ACC112 (cell line): ENCODE measurements at regions not wholly inside any gene's neighbourhood (a gene's known extent, or its start where the extent isn't known, plus 50 kb on each side); places are given as distances from the start of the nearest gene placed in this dataset.

Experiments used
- H2AFZ ChIP-seq: fragments of 200-600 bp; sonication (generic); one replicate; pipeline ENCODE4 v1.6.0; 2017; ENCODE audit warnings: antibody characterized with exemption, low read length; ENCODE audit not compliant: unreplicated experiment
- H3K27ac ChIP-seq: fragments of 200-600 bp; sonication (generic); 2 replicates; pipeline ENCODE4 v1.5.1; 2014; ENCODE audit warnings: low read depth, mild to moderate bottlenecking, antibody characterized with exemption, low read length, moderate library complexity
- H3K27me3 ChIP-seq: fragments of 200-600 bp; sonication (generic); 2 replicates; pipeline ENCODE4 v1.6.1; 2014; ENCODE audit warnings: mild to moderate bottlenecking, antibody characterized with exemption, low read length, moderate library complexity, mixed read lengths; ENCODE audit not compliant: insufficient read depth
- H3K36me3 ChIP-seq: fragments of 200-600 bp; sonication (generic); 2 replicates; pipeline ENCODE4 v1.6.1; 2016; ENCODE audit warnings: mild to moderate bottlenecking, antibody characterized with exemption, low read length, moderate library complexity, mixed read lengths; ENCODE audit not compliant: insufficient read depth
- H3K4me1 ChIP-seq: fragments of 200-600 bp; sonication (generic); one replicate; pipeline ENCODE4 v1.6.1; 2016; ENCODE audit warnings: low read length, mixed read lengths; ENCODE audit not compliant: insufficient read depth, unreplicated experiment, control insufficient read depth
- H3K4me3 ChIP-seq: fragments of 200-600 bp; sonication (generic); 2 replicates; pipeline ENCODE4 v1.5.1; 2014; ENCODE audit warnings: mild to moderate bottlenecking, low read depth, low read length
- H3K79me2 ChIP-seq: fragments of 200-600 bp; sonication (generic); one replicate; pipeline ENCODE4 v1.6.0; 2016; ENCODE audit warnings: low read length; ENCODE audit not compliant: control insufficient read depth, unreplicated experiment, insufficient read depth

DNA sequence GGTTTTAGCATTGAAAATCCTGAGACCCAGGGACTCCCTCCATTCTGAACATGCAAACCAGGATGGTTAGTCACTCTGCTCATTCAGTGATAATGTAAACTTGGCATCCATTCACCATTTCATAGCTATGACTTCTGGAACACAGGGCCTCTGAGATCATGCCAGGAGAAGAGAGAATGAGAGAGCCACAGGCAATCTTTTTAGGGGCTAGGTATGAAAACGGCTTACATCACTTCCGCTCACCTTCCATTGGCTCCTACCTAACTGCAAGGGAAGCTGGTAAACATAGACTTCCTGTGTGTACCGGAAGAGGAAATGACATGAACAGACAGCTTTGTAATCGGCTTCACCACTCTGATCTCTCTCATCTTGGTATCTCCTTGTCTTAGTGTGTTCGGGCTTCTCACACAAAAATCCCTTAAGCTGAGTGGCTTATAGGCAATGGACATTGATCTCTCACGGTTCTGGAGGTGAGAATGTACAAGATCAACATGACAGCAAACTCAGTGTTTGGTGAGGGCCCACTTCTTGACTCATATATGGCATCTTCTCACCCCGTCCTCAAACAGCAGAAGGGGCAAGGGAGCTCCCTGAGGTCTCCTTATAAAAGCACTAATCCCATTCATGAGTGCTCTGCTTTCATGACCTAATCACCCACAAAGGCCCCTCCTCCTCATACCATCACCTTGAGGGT, 465.9 kb upstream of the TBX3 start:
- Histone ChIP-seq H3K27ac (peak overlapping the region; percentile 11; the same call in 1 of the 2 replicates), H3K79me2 (no peaks in the 10 kb centered on the region), H3K4me1 (no peaks in the 10 kb centered on the region), H3K36me3 (no peaks in the 10 kb centered on the region), H3K27me3 (no peaks in the 10 kb centered on the region), H3K4me3 (no peak overlapping the region), H2AFZ (no peak overlapping the region)

DNA sequence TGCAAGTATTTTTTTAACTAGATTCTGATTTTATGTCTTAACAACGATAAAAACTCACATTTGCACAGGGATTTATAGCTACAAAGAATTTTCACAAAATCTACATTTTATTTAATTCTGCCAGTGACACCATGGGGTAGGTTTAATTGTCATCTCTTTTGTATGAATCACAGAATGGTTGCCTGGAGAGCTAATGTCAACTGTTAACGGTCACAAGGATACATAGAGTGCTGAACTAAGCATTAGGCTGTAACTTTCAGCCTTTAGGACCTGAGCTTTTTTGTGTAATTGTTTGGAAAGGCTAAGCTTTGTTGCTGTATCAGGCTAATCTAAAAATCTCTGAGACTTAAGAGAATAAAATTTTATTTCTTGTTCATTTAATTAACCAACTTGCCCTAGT, 465.3 kb upstream of the TBX3 start:
- Histone ChIP-seq H3K27ac (peak overlapping the region; percentile 11; the same call in 1 of the 2 replicates), H3K79me2 (no peaks in the 10 kb centered on the region), H3K36me3 (no peaks in the 10 kb centered on the region), H2AFZ (no peak overlapping the region), H3K27me3 (no peaks in the 10 kb centered on the region), H3K4me3 (no peak overlapping the region), H3K4me1 (no peaks in the 10 kb centered on the region)

DNA sequence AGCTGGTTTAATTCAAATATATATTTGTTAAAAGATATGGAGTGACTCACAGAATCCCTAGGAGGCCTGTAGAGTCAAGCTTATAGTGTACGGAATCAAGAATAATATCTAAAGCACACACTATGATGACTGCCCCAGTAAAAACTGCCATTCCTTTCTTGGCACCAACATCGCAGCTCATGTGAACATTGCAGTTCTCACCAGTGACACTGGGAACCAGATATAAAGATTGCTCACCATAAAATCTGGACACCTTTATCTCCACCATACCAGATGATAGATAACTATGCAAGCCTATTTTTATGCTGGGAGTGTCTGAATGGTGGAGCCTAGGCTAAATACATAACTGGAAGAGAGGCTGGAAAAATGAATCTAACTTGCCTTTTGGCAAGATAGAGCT, 463.9 kb upstream of the TBX3 start:
- no peaks in the 10 kb centered on the region for H3K36me3 ChIP-seq
- no peak overlapping the region for H3K4me3 ChIP-seq
- H2AFZ ChIP-seq, result no peak overlapping the region
- H3K79me2 ChIP-seq, result no peaks in the 10 kb centered on the region
- H3K27me3 ChIP-seq, result no peaks in the 10 kb centered on the region
- H3K4me1 ChIP-seq, result no peaks in the 10 kb centered on the region
- H3K27ac ChIP-seq, result no peak overlapping the region

DNA sequence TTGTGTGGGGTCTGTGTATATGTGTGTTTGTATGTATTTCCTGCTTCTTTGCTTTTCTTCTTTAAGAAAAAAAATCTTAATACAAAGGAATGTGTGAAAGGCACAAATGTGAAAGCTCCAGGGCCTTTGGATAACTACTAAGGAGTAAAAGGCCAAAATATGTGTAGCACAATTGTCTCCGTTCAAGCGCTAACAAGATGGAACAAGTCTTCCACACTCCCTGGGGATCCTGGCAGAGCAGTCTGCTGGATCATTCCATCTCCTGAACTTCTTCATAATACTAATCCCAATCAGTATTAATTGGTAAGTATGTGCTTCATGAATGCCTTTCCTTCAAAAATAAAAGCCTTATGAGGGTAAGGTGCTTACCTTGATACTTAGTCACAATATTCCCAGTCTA, 462.5 kb upstream of the TBX3 start:
- no peaks in the 10 kb centered on the region for H3K27me3 ChIP-seq

DNA sequence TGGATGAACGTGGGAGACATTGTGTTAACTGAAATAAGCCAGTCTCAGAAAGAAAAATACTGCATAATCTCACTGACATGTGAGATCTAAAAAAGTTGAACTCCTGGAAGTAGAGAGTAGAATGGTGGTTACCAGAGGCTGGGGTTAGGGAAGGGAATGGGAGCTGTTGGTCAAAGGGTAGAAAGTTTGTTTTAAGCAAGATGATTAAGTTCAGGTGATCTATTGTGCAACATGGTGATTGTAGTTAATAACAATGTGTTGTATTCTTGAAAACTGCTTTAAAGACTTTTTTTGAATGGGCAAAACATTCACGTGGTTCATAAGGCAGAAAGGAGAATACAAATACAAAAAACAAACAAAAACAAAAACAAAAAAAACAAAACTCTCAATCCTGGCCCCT, 460.4 kb upstream of the TBX3 start:
- Histone ChIP-seq H3K27me3 (no peaks in the 10 kb centered on the region), H2AFZ (no peak overlapping the region), H3K79me2 (no peaks in the 10 kb centered on the region), H3K27ac (no peak overlapping the region), H3K4me1 (no peaks in the 10 kb centered on the region), H3K36me3 (no peaks in the 10 kb centered on the region), H3K4me3 (no peak overlapping the region)

More for the DNA sequence above, 462.5 kb upstream of the TBX3 start:
- H3K79me2 ChIP-seq, result no peaks in the 10 kb centered on the region
- no peaks in the 10 kb centered on the region for H3K4me1 ChIP-seq
- no peak overlapping the region for H3K27ac ChIP-seq
- no peak overlapping the region for H2AFZ ChIP-seq
- no peaks in the 10 kb centered on the region for H3K36me3 ChIP-seq
- H3K4me3 ChIP-seq, result no peak overlapping the region

DNA sequence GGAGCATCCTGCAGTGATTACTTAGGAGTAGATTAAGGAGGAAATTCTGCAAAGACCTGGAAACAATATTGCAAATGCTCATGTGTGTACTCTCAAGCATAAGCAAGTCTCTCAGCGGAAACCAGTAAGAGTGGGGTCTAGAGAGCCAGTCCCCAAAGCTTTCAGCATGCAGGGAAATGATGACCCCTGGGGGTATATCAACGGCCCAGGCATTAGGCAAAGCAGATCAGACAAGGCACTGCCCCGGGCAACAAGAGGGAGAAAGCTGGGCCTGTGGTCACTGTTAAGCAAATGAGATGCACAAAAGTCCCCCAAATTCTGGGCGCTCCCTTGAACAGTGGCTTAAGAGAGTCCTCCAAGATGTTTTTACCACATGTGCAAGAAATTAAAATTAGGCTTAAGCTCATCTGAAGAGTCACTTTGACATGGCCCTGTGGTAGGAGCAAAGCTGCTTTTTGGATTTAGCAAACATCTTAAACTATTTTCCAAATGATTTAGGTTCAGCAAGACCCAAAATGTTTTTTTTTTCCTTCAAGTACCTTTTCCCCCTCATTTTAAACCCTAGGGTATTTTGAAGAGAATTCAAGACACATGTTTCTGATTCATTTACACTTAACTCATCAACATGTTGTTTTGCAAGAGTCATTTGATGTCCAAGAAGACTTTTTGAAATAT, 457.1 kb upstream of the TBX3 start:
- Histone ChIP-seq H3K79me2 (no peaks in the 10 kb centered on the region), H3K27ac (no peak overlapping the region), H3K4me3 (no peak overlapping the region), H3K27me3 (no peaks in the 10 kb centered on the region), H3K36me3 (no peaks in the 10 kb centered on the region), H2AFZ (no peak overlapping the region), H3K4me1 (no peaks in the 10 kb centered on the region)

DNA sequence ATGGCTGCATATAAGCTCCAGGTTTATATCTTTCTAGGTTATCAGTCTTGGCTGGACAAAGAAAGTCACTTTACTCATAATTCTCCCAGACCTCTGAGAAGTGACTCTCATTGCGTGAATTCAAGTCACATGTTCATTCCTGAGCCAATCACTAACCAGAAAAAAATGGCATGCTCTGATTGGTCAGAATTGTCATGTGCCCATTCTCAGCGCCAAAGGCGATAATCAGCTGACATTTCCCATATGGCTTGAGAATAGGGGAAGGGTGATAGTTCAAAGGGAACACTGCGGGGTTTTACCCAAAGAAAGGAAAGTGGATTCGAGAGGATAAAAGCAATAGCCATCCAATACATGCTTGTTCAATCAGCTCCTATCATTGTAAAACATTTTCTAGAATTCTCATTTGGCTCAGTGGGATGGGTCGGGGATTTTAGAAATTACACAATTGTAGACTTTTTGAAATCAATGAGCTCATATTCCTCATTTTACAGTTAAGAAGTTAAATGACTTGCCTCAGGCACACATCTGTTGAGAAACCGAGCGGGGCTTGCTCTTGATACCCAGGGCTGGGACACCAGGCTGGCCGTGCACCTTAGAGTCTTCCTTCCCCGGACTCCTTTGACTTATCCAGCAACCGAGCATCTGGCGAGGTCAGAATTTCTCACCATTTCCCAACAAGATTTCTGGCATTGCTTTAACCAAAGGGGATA, 454.0 kb upstream of the TBX3 start:
- Histone ChIP-seq H2AFZ (no peak overlapping the region), H3K27me3 (no peaks in the 10 kb centered on the region), H3K4me1 (no peaks in the 10 kb centered on the region), H3K4me3 (no peak overlapping the region), H3K27ac (no peak overlapping the region), H3K36me3 (no peaks in the 10 kb centered on the region), H3K79me2 (no peaks in the 10 kb centered on the region)

DNA sequence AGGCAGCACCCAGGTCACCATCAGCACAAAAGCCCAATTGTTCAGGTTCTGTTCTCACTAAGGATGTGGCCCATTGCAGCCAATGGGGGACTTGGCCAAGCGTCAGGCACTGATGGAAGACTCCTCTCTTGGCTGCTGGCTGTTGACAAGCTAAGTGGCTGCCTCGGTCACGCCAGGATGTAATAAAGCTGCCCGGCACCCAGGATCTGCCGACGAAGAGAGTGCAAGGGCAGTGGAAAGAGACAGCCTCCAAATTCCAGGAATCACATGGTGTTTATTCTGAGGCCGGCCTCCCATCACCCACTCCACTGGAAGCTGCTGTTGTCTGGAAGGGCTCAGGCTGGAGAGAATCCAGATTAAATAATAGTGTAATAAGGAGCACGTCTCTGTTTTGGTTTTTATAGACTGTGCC, 451.8 kb upstream of the TBX3 start:
- Histone ChIP-seq H3K79me2 (no peaks in the 10 kb centered on the region), H3K4me1 (no peaks in the 10 kb centered on the region), H2AFZ (no peak overlapping the region), H3K36me3 (no peaks in the 10 kb centered on the region), H3K27me3 (no peaks in the 10 kb centered on the region), H3K4me3 (no peak overlapping the region), H3K27ac (no peak overlapping the region)

DNA sequence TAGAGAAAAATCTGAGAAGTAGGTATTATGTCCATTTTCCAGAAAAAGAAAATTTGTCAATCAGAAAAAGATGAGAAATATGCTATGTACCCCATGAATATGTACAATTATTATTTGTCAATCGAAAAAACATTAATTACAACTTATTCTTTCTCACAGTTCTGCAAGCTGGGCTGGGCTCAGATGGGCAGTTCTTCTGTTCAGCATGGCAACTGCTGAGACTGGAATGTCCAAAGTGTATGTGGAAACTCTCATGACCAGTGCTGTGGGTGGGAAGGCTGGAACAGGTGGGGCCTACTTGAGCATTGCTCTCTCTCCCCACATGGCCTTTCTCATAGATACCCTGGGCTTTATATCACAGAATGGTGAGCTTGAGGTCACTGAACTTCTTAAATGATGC, 450.3 kb upstream of the TBX3 start:
- Histone ChIP-seq H3K27me3 (no peaks in the 10 kb centered on the region), H3K27ac (no peak overlapping the region), H3K79me2 (no peaks in the 10 kb centered on the region), H2AFZ (no peak overlapping the region), H3K36me3 (no peaks in the 10 kb centered on the region), H3K4me3 (no peak overlapping the region), H3K4me1 (no peaks in the 10 kb centered on the region)

DNA sequence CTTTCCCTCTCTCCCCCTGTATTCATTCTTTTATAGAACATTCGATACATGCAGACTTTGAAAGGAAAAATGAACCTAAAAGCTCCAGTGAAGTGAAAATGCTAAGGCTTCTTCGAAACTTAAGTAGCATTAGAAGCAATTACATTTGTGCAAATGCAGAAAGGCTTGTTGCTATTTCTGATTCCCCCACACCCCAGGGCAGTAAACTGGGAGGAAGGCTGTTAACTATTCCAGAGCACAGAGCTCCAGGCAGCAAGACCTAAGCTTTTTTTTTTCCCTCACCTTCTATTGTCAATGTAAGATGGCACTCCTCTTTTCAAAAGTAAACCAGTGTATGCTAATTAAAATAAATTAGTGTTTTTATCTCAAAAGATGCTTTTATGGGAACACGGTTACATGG, 448.9 kb upstream of the TBX3 start:
- no peaks in the 10 kb centered on the region for H3K27me3 ChIP-seq
- no peak overlapping the region for H3K27ac ChIP-seq
- no peaks in the 10 kb centered on the region for H3K79me2 ChIP-seq
- H3K4me3 ChIP-seq, result no peak overlapping the region
- H3K36me3 ChIP-seq, result no peaks in the 10 kb centered on the region
- H2AFZ ChIP-seq, result no peak overlapping the region
- H3K4me1 ChIP-seq, result no peaks in the 10 kb centered on the region

DNA sequence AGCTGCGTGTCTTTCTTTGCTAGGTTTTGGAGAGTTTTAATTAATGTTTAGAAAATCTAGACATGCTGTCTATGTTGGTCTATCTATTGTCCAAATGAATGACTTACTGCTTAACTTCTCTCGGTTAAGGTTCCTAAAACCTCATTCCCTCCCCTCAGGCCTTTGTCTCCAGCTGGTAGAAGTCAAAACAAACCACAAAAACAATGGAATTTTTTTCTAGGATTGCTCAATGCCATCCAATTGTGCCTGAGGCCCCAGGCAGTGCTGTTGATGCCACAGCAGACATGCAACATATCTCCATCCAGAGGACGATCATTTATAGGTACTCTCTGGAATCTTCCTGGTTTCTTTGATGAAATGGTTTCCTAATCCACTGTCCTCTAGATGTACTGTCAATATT, 448.2 kb upstream of the TBX3 start:
- H3K27ac ChIP-seq, result no peak overlapping the region
- H3K4me3 ChIP-seq, result no peak overlapping the region
- no peak overlapping the region for H2AFZ ChIP-seq
- no peaks in the 10 kb centered on the region for H3K27me3 ChIP-seq
- H3K4me1 ChIP-seq, result no peaks in the 10 kb centered on the region
- no peaks in the 10 kb centered on the region for H3K36me3 ChIP-seq
- H3K79me2 ChIP-seq, result no peaks in the 10 kb centered on the region
